Right hindlimb (tissue), 1 donor: ENCODE measurements at regions not wholly inside any gene's neighbourhood (a gene's known extent, or its start where the extent isn't known, plus 50 kb on each side); places are given as distances from the start of the nearest gene placed in this dataset.
A peak's percentile ranks its signal among the peaks of the same experiment; 100 is the strongest.
"Not testable (repeated sequence)": the region's sequence is repeated elsewhere in the genome, so short reads cannot be mapped to it uniquely, and the experiment has no call there.

Source experiments
- DNase-seq: peaks from one replicate; pipeline ENCODE4 v3.0.0-alpha.2; 2018

DNA sequence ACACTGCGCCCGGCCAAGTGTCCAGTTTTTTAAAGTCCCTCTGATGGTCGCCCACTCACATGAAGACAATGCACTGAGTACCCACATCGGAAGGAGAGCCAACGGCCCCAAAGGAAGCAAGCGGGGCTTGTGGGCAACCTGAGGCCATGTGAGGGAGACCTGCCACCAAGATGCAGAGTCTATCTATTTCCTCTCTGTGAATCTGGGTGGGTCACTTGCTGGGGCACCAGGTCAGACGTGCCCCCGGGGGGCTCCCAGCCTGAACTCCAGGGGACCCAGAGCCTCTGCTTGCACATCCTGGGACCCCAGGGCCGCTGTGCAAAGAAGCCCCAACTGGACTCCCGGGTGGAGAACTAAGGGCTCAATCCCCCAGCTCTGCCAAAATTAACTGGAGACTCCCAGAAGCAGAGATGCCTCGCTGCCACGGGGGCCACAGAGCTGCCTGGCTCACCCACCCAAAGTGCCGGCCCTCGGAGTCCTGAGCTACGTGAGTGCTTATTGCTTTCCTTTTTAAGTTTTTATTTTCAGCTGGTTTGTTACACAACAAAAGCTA lies 106.4 kb downstream of the BRD1 start:
- no peak for DNase-seq

DNA sequence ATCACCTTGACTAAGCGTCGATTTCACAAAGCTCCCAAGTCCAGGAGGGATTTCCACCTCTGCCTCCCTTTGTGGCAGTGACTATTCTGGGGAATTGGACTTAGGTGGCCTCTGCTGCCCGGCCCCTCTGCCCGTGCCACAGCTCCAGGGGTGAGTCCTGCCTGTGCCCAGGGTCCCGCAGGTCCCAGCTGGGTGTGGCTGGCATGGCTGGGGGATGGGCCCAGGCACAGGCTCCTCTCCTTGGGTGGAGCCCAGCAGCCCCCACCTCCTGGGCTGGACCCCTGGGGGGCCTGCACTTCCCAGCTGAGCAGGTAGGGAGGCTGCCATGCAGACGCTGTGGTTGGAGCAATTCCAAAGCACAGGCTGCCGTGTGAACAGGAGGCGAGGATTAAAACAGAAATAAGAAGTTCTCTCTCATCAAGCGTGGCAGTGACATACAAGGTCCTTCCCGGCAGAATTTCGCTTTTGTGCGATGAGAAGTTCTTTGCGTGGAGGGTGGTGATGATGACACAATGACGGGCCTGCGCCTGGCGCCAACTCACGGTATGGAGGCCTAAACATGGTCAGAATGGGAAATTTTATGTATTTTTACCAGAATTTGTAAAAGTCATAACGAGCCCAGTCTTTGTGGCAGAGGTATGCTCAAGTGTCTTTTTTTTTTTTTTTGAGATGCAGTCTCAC lies 107.3 kb downstream of the BRD1 start:
- DNase-seq, result no peak

DNA sequence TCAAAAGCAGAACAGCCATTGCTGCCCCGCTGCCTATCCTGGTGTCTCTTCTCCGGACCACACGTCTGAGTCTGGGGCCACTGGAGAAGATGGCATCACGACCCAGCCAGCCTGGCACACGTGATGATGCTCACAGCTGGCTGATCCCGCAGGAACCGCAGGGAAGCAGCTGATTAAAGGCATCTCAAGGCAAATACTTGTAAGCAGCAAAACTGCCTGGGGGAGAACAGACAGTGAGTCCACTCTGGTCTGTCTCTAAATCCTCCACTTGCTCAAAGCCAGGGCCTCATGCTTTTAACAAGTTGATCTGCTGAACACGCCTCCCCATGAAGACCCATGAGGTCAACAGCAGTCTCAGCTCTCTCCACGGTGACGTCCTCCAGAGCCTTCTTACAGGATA lies 108.6 kb downstream of the BRD1 start:
- no peak for DNase-seq

DNA sequence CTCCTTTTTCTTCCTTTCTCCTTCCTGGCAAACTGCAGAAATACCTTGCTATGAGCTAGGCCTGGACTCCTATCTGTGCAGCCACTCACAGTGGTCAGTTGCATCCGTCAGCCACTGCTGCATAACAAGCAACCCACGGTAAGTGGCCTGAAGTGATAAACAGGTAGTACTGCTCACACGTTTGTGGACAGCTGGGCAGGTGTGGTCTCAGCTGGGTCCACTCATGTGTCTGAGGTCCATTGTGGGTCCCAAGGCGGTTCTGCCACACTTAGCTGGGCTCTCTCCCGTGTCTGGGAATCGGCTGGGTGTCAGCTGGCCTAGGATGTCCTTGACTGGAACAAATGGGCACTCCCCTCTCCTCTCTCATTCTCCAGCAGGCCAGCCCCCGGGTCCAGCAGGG lies 109.3 kb downstream of the BRD1 start:
- DNase-seq, result no peak

DNA sequence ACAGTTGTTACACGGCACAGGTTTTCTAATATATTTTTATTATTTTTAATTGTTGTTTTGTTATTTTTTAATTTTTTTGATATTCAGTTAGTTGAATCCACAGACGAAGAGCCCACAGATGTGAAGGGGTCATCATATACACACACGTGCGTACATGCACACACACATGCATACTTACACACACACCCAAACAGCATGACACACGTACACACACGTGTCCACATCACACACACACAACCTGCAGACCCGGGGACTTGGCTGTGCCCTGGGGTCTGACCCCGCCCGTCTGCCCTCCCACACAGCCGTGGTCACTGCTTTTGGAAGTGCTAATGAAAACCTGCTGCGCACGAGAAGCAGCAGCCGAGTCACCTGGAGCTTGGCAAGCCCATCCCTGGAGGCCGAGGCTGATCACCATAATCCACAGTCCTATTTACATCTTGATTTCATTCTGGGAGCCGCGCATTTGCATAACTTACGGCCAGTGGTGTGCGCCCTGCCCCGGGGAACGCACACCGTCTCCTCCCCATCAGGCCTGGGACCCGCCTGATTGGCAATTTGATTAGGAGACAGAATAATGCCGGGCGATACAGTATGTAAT lies 110.3 kb downstream of the BRD1 start:
- DNase-seq, result no peak

DNA sequence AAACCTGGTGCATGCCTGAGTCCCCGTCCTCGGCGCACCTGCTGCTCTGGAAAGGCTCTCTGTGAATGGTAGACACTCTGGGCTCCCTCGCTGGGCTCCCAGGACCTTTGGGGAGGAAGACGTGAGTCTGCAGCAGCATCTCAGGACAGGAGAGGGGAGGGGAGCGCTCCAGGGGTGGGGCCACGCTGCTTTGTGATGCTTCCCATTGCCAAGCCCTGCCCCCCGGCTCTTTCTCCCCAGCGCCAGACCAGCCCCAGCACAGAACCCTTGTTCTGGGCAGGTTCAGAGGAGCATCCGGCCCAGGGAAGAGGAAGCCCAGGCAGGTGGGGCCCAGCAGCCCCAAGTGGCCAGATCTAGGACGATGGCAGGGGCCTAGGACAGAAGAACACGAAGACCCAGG lies 111.2 kb downstream of the BRD1 start:
- no peak for DNase-seq

DNA sequence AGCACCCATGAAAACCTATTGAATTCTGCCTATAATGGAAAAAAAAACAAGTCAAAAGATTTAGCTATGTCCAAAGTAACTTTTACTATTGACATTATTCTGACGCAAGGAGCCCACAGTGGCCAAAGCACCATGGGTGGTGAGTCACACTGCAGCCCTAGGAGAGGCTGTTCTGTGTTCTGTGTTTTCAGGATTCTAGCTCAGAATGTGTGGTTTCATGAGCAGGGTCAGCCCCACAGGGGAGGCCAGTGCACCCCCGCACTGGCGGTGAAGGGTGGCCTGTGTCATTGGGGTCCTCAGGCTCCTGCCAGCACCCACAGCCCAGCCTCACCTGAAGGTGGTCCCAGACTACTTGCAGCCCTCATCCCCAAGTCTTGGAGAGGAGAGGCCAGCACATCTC lies 112.2 kb downstream of the BRD1 start:
- DNase-seq, result no peak

DNA sequence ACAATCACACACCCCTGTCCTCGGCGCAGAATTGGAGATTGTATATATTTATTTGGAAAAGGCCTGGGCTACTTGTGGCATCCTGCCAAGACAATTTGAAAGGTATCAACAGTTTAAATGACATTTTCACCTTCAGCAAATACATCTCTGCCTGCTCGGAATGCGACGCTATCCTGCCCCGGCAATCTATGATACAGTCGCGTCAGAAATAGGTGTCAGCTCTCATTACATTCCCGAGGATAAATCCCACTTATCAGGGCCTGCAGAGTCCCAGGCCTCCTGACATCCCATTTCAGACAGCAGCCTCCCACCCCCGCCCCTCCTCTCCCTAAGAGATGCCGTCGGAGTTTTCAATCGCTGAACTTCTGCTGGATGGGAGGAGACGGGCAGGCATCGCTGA lies 114.7 kb downstream of the BRD1 start:
- DNase-seq, result no peak

DNA sequence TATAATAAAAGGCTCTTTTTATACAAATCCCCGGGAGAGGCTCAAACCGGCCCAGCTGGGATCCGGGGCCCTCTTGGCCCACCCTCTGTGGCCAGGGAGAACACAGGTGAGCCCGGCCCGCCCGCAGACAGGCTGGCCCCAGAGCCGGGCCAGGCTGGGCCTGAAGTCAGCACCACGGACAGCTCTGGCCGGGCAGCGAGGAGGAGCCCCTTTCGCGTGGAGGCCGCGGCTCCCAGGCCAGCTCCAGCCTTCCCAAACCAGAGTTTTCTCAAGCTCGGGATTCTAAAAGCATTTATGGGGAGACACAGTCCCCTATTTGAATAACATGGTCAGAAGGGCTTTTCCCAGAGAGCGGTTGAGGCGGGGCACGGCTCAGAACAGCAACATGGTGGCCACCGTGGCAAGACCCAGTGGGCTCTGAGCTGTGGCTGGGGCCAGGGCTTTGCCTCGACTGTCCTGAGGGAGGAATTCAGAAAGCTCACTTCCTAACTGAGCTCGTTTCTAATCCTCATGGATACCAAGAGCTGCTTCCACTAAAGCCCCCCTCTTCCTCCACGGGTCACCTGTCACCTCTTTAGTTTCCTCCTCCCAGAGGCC lies 115.4 kb downstream of the BRD1 start:
- DNase-seq, result peak; percentile 49

DNA sequence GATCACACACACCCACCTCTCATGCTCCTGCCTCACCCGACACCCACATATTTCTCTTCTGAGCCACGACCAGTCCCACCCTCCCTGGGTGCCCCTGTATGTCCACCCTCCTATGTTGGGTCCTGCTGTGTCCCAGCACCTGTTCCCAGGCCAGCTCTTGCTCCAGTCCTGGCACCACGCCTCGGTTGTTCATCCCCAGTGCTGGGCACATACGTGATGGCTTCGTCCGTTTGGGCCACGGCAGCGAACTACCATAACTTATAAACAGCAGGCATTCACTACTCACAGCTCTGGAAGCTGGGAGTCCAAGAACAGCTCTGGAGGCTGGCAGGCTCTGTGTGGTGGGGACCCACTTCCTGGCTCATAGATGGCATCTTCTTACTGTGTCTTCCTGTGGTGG lies 116.9 kb downstream of the BRD1 start:
- no peak for DNase-seq

DNA sequence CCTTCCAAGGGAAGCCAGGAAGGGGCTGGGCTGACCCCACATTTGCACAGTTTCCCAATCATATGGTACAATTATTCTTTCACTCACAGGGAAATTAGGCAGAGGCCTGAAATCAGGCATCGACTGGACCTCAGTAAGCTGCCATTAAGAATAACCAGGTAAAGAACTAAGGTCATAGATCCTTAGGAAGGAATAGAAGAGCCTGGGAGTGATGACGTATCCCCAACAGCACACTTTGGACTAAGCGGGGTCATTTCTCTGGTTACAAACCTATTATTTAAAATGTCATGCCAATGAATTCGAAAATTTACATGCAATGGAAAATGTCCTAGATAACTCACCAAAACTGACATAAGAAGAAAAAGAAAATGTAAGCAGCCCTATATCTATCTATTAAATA lies 118.2 kb downstream of the BRD1 start:
- no peak for DNase-seq

DNA sequence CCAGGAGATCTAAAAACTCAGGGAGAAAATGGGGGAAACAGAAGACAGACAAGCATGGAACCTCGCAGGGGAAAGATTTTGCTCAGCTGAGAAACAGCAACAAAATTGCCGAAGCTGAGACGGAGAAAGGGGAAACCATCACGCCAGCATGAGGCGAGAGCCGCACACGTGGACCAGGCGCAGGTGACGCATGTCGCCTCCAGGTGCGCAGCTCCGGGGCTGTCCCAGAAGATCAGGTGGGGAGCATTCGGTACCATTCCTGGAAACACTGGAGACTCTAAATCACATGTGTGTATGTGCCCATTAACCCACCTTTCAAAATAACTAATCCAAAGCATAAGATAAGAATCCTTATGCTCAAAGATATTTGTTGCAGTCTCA lies 121.7 kb downstream of the BRD1 start:
- no peak for DNase-seq

DNA sequence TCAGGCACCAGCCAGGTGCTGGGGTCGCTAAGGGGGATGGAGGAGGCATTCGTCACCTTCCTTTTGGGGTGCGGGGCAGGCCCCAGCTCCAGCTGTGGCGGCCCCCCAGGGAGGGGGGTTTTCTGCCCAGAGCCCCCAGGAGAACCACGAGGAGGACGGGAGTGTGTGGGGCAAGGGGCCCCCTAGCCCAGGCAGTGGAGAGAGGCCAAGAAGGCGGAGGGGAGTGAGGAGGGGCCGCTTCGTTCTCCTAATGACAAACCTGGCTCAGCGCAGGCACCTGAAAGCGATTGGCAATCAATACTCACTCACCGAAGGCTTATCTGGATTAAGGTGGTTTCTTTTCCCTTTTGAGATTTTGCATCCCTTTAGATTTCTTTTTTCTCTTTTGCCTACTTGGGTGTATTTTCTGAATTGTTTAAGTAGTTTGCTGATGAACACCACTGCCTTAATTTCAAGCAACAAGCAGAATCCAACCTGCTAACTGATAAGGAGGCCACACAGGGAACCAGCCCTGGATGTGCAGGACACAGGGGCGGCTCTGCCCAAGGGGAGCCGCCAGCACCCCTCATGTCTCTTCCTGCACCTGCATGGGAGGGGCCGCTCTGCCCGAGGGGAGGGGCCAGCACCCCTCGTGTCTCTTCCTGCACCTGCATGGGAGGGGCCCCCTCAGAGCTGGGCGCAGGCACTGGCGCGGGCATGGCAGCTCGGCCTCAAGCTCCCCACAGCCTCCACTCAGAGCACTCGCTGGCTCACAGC lies 122.3 kb downstream of the BRD1 start:
- no peak for DNase-seq

DNA sequence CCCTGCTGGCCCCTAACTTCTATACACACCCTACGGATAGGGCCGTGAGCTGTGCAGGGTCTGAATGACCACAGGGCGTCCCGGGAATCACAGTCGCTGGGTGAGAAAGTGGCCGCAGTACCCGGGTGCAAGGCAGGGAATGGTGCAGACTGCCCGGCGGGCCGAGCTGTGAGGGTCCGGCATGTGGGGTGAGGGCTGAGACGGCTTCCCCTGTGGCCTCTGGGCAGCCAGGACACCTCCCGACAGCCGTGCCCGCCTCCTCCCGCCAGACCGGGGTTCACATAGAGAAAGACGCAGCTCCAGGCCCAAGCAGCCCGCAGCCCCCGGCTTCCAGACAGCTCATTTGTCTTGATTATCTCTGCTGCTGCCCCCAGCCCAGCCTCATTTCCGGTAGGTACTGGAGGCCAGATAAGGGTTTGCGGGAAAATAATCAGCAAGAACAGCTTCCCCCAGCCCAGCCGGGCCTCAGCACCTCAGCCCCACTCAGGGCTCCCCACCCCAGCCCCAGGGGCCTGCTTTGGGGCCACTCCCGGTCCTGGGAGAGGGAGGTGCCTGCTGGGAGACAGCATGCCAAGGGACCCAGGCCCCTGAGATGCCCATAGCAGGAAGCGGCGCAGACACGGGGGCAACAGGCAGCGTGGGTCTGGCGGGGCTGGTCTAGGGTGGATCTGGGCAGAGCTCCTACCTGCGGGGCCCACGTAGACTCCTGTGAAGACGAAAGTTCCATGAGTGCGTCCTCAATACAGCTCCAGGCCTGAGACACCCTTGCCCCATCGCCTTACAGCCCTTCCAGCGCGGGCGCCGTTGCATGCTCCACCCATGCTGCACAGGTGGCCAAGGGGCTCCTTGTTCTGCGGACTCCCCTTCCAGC lies 123.1 kb downstream of the BRD1 start:
- no peak for DNase-seq

DNA sequence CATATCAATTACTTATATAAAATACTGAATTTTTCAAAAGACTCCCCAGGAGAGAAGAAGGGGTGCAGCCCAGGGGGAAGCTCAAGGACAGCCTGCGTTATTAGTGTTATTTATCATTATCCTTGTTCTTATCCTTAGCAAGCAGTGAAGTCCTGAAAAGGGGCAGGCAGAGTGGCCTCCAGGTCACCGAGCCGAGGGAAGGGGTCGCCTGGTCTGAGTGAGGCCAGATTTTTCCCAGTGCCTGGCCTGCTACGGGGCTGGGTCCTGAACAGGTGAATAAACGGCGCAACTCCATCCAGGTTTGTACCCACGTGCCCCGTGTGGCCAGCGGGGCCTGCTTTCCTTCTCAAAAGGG lies 123.7 kb downstream of the BRD1 start:
- DNase-seq, result no peak

DNA sequence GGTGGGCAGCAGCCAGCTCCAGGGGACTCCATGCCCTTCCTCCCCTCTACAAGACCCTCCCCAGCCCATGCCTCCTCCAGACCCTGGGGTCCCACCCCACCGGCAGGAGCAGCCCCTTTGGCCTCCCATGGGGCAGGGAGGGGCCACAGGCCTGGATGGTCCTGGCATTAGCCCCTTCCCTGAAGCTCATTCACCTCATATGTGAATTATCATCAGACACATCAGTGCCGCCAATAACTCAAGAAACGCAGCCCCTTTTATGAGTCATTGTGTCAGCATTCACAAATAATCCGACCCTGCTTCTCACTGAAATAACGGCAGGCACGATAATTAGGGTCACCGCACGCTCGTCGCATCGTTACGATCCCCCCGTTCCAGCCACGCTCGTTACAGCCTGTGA lies 124.2 kb downstream of the BRD1 start:
- no peak for DNase-seq

DNA sequence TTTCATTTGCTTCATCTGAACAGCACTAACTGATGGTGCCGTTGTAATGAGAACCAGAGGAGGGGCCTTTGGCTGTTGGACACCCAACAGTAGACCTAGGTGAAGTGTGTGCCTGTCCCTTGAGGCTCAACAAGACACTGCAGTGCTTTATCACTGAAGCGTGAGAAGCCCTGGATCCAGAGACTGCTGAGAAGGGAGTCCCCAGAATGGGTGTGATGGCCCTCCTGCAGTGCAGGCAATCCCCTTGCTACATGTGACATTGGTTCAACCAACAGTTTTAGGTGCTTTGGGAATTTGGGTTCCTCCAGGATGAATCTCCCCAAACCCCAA lies 125.6 kb downstream of the BRD1 start:
- DNase-seq, result no peak

DNA sequence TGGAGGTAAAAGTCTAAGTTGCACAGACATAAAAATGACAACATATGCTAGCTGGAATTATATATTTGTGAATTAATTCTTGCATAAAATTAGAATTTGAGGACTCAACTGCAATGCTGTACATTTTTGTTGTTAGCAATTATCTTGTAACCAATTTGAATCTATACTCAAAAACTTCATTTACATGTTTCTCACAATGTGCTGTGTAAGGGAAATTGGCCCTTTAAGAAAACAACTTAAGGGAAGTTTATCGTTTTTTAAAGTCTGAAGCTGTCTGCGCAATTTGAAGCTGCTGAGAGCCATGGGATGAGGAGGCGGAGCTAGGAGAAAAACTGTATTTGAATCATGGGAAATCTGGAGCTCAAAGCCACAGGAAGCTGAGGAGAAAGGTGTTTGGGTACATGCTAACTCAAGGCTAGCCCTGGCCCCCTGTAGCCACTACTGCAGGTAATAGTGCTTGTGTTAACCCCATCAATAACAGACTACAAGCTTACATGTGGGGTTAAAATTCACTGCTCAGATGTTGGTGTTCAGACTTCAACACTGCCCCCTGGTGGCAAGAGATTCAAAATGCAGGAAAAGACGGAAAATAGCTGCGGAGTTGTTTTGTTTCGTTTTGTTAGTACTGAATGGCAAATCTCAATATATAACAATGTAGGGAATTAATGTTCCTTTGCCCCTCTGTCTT lies 126.1 kb downstream of the BRD1 start:
- no peak for DNase-seq

DNA sequence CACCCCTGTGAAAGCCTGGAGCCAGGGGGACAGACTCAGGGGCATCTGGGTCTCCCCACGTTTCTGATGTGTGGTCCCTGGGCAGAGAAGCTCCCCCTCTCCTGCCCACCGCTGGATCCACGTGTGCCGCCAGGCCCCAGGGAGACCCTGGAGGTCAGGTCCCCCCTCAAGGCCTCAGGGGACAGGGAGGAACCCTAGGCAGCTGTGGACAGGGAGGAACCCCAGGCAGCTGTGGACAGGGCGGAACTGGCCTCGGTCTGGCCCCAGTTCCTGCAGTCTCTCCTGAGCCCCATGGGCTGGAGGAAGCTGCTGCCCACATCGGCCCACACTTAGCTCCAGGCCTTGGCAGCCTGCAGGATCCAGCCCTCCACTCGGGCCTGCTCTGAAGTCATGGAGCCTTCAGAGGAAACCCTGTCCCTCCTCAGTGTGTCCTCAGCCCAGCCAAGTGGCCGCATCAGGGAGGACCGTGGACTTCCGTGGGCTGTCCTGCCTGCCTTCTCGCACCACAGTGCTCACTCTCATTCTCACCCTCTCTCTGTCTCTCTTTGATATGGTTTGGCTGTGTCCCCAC lies 127.7 kb downstream of the BRD1 start:
- DNase-seq, result no peak

DNA sequence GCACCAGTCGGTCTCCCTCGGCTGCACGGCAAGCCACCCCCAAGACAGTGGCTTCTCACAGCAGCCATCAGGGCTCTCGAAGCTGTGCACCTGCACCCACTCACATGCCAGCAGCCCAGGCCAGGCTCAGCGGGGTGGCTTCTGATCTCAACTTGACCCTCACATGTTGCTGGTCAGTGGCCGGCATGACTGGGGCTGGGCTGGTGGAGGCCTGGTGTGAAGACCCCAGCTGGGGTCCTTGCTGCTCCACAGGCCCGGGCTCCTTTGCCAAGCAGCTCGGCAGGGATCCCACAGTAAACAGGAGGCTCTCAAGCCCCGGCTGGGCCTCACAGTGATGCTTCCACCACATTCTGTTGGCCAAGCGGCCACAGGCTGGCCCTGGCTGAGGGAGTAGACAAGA lies 128.2 kb downstream of the BRD1 start:
- no peak for DNase-seq

DNA sequence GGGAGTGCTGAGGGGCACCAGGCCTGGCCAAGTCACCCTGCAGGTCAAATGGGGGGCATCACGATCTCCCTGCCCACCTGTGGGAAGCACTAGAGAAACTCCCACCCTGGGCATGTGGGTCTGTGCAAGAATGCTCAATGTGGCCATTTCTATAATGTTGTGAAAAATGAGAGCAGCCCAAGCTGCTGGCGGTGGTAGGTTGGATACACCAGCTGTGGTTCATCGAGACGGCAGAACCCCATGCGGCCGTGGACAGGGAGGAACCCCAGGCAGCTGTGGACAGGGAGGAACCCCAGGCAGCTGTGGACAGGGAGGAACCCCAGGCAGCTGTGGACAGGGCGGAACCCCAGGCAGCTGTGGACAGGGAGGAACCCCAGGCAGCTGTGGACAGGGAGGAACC lies 129.1 kb downstream of the BRD1 start:
- not testable (repeated sequence) for DNase-seq

DNA sequence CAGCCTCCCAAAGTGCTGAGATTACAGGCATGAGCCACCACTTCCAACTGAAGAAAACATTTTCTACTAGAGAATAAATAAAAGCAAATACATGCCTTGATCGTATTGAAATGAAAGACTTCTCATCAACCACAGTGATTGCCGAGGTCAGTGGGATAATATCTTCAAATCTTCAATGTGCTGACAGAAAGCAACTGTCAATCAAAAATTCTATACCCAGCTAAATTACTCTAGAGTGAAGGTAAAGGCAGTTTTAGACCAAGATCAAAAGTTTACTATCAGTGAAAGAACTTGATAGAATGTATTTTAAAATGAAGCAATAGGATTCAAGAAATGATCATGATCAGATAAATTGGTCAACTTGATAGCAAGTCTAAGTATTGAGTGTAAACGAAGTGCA lies 130.6 kb downstream of the BRD1 start:
- no peak for DNase-seq
